Skin of body (tissue), 1 donor: ENCODE measurements at regions not wholly inside any gene's neighbourhood (a gene's known extent, or its start where the extent isn't known, plus 50 kb on each side); places are given as distances from the start of the nearest gene placed in this dataset.

Experiments used
- DNase-seq: peaks from one replicate; lab custom pipeline; 2025; lab: John Stamatoyannopoulos, UW

- DNase-seq = no peak
Measured at GRCh38 chr12:97324471-97324870, 138.1 kb upstream of the RMST start.

- no peak for DNase-seq
Measured at GRCh38 chr12:97335115-97335514, 127.5 kb upstream of the RMST start.

- DNase-seq = no peak
Measured at GRCh38 chr12:97336900-97337751, 125.5 kb upstream of the RMST start.

- DNase-seq = no peak
Measured at GRCh38 chr12:97342130-97342529, 120.5 kb upstream of the RMST start.

GRCh38 chr12:97347956-97348355 is 114.6 kb upstream of the RMST start:
- no peak for DNase-seq

- DNase-seq = no peak
Measured at GRCh38 chr12:97358361-97358760, 104.2 kb upstream of the RMST start.

GRCh38 chr12:97359021-97359690 is 103.4 kb upstream of the RMST start:
- no peak for DNase-seq

- no peak for DNase-seq
Measured at GRCh38 chr12:97363693-97364092, 98.9 kb upstream of the RMST start.

GRCh38 chr12:97368462-97369163 is 94.0 kb upstream of the RMST start:
- no peak for DNase-seq

- DNase-seq = no peak
Measured at GRCh38 chr12:97375310-97375709, 87.3 kb upstream of the RMST start.

- DNase-seq = no peak
Measured at GRCh38 chr12:97380440-97380839, 82.2 kb upstream of the RMST start.

GRCh38 chr12:97385121-97385520 is 77.5 kb upstream of the RMST start:
- DNase-seq = no peak

GRCh38 chr12:97386133-97386581 is 76.4 kb upstream of the RMST start:
- no peak for DNase-seq

- DNase-seq = no peak
Measured at GRCh38 chr12:97387844-97388243, 74.8 kb upstream of the RMST start.

- no peak for DNase-seq
Measured at GRCh38 chr12:97394657-97395056, 67.9 kb upstream of the RMST start.

GRCh38 chr12:97397008-97397407 is 65.6 kb upstream of the RMST start:
- DNase-seq = no peak

- no peak for DNase-seq
Measured at GRCh38 chr12:97398704-97399103, 63.9 kb upstream of the RMST start.

GRCh38 chr12:97404093-97404492 is 58.5 kb upstream of the RMST start:
- no peak for DNase-seq

GRCh38 chr12:97404543-97404942 is 58.1 kb upstream of the RMST start:
- no peak for DNase-seq

- no peak for DNase-seq
Measured at GRCh38 chr12:97408363-97408762, 54.2 kb upstream of the RMST start.

GRCh38 chr12:97411341-97411740 is 51.3 kb upstream of the RMST start:
- DNase-seq = no peak
